Kidney epithelial cell (primary cell): ENCODE measurements at regions not wholly inside any gene's neighbourhood (a gene's known extent, or its start where the extent isn't known, plus 50 kb on each side); places are given as distances from the start of the nearest gene placed in this dataset.

Experiments used
- DNase-seq: peaks from one replicate; pipeline ENCODE4 v3.0.0-alpha.2; 2010; ENCODE audit warnings: low read depth
- H3K27me3 ChIP-seq: 2 replicates; pipeline ENCODE4 v1.6.0; 2011; ENCODE audit warnings: low read length; ENCODE audit not compliant: control insufficient read depth, insufficient read depth
- H3K36me3 ChIP-seq: 2 replicates; pipeline ENCODE4 v1.5.1; 2011; ENCODE audit warnings: low read length; ENCODE audit not compliant: control insufficient read depth, insufficient read depth
- H3K4me3 ChIP-seq: 2 replicates; pipeline ENCODE4 v1.5.1; 2011; ENCODE audit warnings: low read depth, mild to moderate bottlenecking, control low read depth, low read length
- TF ChIP-seq, protein P1 (sequence below): IDR thresholded peaks from 2 replicates; pipeline ENCODE4 v1.5.1; 2011; ENCODE audit warnings: mild to moderate bottlenecking, moderate library complexity, low read length, control low read depth, inconsistent platforms; ENCODE audit not compliant: insufficient read depth, poor library complexity, severe bottlenecking

DNA sequence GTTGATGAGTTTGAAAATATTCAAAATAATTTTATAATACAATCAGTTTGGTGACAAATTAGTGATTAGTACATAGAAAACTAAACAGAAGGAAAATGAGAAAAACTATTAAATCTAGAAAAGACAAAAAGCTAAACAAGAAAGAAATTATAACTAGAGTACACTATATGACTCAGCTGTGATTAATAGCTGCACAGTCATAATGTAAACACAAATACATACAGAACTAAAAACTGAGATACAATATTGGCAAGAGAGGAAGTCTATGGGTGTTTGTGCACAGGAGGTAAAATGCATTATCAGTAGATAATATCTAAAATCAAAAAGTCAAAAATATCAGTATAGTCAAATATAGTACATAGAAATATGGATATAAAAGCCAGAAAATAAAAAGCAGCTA, 80.7 kb upstream of the PCSK6 start:
- TF ChIP-seq, protein P1, sequence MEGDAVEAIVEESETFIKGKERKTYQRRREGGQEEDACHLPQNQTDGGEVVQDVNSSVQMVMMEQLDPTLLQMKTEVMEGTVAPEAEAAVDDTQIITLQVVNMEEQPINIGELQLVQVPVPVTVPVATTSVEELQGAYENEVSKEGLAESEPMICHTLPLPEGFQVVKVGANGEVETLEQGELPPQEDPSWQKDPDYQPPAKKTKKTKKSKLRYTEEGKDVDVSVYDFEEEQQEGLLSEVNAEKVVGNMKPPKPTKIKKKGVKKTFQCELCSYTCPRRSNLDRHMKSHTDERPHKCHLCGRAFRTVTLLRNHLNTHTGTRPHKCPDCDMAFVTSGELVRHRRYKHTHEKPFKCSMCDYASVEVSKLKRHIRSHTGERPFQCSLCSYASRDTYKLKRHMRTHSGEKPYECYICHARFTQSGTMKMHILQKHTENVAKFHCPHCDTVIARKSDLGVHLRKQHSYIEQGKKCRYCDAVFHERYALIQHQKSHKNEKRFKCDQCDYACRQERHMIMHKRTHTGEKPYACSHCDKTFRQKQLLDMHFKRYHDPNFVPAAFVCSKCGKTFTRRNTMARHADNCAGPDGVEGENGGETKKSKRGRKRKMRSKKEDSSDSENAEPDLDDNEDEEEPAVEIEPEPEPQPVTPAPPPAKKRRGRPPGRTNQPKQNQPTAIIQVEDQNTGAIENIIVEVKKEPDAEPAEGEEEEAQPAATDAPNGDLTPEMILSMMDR: no peak
- DNase-seq: no peak

DNA sequence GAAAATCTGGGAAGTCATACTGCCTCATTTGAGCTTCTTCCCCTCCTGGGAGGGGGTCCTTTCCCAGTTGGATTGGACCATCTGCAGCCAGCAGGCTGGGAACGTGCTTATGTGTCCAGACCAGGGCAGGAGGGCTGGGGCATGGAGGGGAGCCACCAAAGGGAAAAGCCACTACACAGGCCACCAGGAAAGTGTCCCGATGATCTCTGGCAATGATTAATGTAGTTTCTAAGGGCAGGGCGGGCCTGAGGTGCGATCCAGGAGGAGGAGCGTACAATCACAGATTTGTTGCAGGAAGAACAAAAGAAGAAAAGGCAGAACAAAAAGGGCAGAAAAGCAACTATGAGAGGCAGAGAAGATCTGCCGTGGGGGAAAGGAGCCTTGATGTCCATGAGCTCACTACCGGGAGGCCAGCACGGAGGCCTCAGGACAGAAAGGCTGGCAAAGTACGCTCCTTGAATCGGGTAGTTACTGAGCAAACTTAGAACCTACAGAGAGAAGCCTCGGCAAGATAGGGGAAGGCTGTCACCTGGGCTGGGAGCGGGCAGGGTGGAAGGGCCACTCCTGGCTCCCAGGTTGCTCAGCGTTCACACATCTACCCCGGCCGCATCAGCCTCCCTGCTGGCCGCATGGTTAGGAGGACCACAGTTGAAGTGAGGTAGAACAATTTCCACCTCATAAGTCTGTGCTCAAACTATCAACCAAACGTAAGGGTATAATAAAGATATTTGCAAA, 79.5 kb upstream of the PCSK6 start:
- TF ChIP-seq, protein P1: no peak
- Histone ChIP-seq H3K27me3 (no peaks in the 10 kb centered on the region), H3K36me3 (no peaks in the 10 kb centered on the region), H3K4me3 (no peak overlapping the region)
- no peak for DNase-seq

More for the DNA sequence above, 80.7 kb upstream of the PCSK6 start:
- Histone ChIP-seq H3K27me3 (no peaks in the 10 kb centered on the region), H3K4me3 (no peak overlapping the region), H3K36me3 (no peaks in the 10 kb centered on the region)

DNA sequence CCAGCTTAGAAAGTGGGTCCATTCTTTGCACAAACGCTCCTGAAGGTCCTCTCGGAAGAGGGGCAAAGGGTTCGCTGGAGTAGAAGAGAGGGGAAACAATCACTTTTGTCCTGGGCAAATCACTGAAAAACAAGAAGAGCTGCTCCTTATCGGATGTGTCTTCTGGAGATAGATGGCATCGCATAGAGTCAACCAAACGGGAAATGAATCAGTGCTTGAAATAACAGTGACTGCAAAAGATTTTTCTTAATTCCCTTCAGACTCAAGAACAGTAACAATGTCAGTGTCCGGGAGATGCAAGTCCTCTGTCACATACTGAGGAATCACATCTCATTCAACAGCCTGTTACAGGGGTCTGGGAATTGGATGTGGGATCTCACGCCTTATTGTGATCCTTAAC, 78.8 kb upstream of the PCSK6 start:
- TF ChIP-seq, protein P1: no peak
- H3K4me3 ChIP-seq: no peak overlapping the region
- H3K36me3 ChIP-seq: no peaks in the 10 kb centered on the region
- DNase-seq: no peak
- H3K27me3 ChIP-seq: no peaks in the 10 kb centered on the region

DNA sequence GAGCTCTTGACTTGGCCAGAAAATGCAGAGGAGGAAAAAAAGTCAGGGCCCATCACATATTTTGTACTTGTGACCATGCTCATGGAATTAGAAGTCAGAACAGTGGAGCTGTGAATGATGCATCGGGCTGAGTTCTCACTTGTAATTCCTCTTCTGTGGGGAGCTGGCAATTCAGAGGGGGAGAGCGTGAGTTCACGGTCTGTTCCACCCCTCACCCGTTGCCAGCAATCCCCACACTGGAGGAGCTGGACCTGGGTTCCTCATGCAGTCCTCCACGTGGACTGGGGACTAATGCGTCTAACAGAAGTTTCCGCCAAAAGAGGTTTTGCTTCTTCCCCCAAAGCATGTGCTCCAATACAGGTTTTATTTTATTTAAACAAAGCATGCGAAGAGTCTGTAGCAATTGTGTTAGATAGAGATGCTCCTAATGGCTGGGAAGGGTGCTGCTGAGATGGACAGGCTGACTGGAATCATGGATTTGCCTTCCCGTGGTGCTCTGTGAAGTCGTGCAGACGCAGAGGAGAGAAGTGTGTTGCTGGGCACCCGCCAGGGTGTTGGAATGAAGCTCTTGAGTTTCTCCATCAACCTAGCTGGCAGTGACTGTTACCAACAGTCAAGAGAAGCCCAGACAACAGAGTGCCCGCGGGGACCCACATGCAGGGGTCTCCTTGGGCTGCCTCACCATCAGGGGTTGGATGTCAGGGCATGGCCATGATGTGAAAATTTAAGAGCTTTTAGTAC, 77.4 kb upstream of the PCSK6 start:
- TF ChIP-seq, protein P1: no peak
- Histone ChIP-seq H3K27me3 (no peaks in the 10 kb centered on the region), H3K4me3 (no peak overlapping the region), H3K36me3 (no peaks in the 10 kb centered on the region)
- DNase-seq: no peak

DNA sequence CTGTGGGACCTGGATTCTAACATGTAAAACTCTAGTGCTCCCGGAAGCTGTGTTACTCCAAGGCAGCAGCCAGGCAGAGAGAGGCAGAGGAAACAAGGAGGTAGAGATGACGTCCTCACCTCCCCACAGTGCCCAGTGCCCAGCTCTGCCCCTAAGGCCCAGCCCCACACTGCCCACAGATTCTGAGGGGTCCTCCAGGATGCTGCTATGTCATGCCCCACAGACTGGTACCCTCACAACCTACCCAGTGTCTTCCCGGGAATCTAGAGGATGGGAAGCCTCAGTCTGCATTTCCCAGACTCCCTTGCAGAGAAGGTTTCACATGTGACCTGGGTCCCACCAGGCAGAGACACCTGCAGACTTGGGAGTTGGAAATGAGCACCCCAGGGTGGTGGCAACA, 75.9 kb upstream of the PCSK6 start:
- TF ChIP-seq, protein P1: no peak

More for the DNA sequence above, 75.9 kb upstream of the PCSK6 start:
- Histone ChIP-seq H3K4me3 (no peak overlapping the region), H3K36me3 (no peaks in the 10 kb centered on the region), H3K27me3 (no peaks in the 10 kb centered on the region)
- DNase-seq: no peak
